ENCODE measurements at regions not wholly inside any gene's neighbourhood (a gene's known extent, or its start where the extent isn't known, plus 50 kb on each side); places are given as distances from the start of the nearest gene placed in this dataset.

DNA sequence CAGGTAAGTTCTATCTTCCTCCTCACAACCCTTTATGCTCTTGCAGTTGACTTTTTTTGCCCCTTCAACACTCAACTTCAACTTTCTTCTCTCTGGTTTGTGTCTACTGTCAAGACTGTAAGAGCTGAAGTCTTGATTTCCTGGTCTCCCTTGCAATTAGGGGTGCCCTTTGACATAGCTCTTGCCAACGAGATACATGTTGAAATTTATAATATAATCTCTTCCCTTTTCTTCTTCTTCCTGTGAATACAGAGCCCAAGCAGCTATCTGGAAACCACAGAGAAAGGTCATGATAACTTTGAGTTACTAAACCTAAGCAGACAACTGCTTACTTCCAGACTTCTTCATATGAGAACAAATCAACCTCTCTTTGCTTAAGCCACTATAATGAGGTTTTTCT, 163.5 kb downstream of the MC4R start:
- TF ChIP-seq, protein P1, sequence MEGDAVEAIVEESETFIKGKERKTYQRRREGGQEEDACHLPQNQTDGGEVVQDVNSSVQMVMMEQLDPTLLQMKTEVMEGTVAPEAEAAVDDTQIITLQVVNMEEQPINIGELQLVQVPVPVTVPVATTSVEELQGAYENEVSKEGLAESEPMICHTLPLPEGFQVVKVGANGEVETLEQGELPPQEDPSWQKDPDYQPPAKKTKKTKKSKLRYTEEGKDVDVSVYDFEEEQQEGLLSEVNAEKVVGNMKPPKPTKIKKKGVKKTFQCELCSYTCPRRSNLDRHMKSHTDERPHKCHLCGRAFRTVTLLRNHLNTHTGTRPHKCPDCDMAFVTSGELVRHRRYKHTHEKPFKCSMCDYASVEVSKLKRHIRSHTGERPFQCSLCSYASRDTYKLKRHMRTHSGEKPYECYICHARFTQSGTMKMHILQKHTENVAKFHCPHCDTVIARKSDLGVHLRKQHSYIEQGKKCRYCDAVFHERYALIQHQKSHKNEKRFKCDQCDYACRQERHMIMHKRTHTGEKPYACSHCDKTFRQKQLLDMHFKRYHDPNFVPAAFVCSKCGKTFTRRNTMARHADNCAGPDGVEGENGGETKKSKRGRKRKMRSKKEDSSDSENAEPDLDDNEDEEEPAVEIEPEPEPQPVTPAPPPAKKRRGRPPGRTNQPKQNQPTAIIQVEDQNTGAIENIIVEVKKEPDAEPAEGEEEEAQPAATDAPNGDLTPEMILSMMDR (IDR thresholded peaks at IDR 0.05): no peak
- TF ChIP-seq POLR2A (IDR thresholded peaks at IDR 0.05): no peak

Data from adrenal gland (tissue), 5 donors.